H9 (cell line): ENCODE measurements at regions not wholly inside any gene's neighbourhood (a gene's known extent, or its start where the extent isn't known, plus 50 kb on each side); places are given as distances from the start of the nearest gene placed in this dataset.

Source experiments
- DNase-seq: peaks from one replicate; pipeline ENCODE4 v3.0.0-alpha.2; 2017
- H2AFZ ChIP-seq: one replicate; pipeline ENCODE4 v1.6.1; 2013; ENCODE audit warnings: mild to moderate bottlenecking, low read length, control low read depth, moderate library complexity
- H2AK5ac ChIP-seq: 2 replicates; pipeline ENCODE4 v1.6.1; 2013; ENCODE audit warnings: low read length, control low read depth, mixed read lengths; ENCODE audit not compliant: insufficient read length
- H2BK120ac ChIP-seq: one replicate; pipeline ENCODE4 v1.6.1; 2013; ENCODE audit warnings: low read depth, mild to moderate bottlenecking, low read length, control low read depth, inconsistent platforms; ENCODE audit not compliant: poor library complexity, severe bottlenecking
- H2BK12ac ChIP-seq: 2 replicates; pipeline ENCODE4 v1.6.1; 2013; ENCODE audit warnings: low read length, control low read depth, mixed read lengths, low read depth; ENCODE audit not compliant: insufficient read length
- H2BK15ac ChIP-seq: 2 replicates; pipeline ENCODE4 v1.6.1; 2013; ENCODE audit warnings: low read depth, low read length, control low read depth
- H2BK20ac ChIP-seq: one replicate; pipeline ENCODE4 v1.6.1; 2013; ENCODE audit warnings: low read depth, mild to moderate bottlenecking, low read length, control low read depth, inconsistent platforms; ENCODE audit not compliant: poor library complexity, severe bottlenecking
- H2BK5ac ChIP-seq: 2 replicates; pipeline ENCODE4 v1.6.1; 2013; ENCODE audit warnings: low read length, control low read depth, mixed read lengths; ENCODE audit not compliant: insufficient read length
- H3K14ac ChIP-seq: 2 replicates; pipeline ENCODE4 v1.6.1; 2013; ENCODE audit warnings: low read length, control low read depth; ENCODE audit not compliant: insufficient read depth
- H3K18ac ChIP-seq: 2 replicates; pipeline ENCODE4 v1.6.1; 2013; ENCODE audit warnings: low read depth, mild to moderate bottlenecking, mixed read lengths, low read length, control low read depth; ENCODE audit not compliant: insufficient read length
- H3K23ac ChIP-seq: 2 replicates; pipeline ENCODE4 v1.6.1; 2013; ENCODE audit warnings: low read length, control low read depth, mixed read lengths, low read depth; ENCODE audit not compliant: insufficient read length
- H3K23me2 ChIP-seq: 2 replicates; pipeline ENCODE4 v1.6.1; 2013; ENCODE audit warnings: low read depth, mild to moderate bottlenecking, mixed read lengths, low read length, control low read depth; ENCODE audit not compliant: insufficient read length, poor library complexity, severe bottlenecking
- H3K27ac ChIP-seq: 2 replicates; pipeline ENCODE4 v1.5.1; 2013; ENCODE audit warnings: low read length, control low read depth, mixed read lengths, low read depth; ENCODE audit not compliant: insufficient read length
- H3K27me3 ChIP-seq: 2 replicates; pipeline ENCODE4 v1.6.1; 2013; ENCODE audit warnings: low read length, control low read depth, inconsistent platforms; ENCODE audit not compliant: insufficient read depth
- H3K4ac ChIP-seq: 2 replicates; pipeline ENCODE4 v1.6.1; 2013; ENCODE audit warnings: low read depth, mild to moderate bottlenecking, control low read depth, inconsistent platforms, low read length, moderate library complexity
- H3K4me1 ChIP-seq: 2 replicates; pipeline ENCODE4 v1.6.1; 2013; ENCODE audit warnings: low read length, control low read depth, inconsistent platforms; ENCODE audit not compliant: insufficient read depth
- H3K4me2 ChIP-seq: 2 replicates; pipeline ENCODE4 v1.6.1; 2013; ENCODE audit warnings: low read length, control low read depth, mixed read lengths; ENCODE audit not compliant: insufficient read length, insufficient read depth
- H3K56ac ChIP-seq: 2 replicates; pipeline ENCODE4 v1.6.1; 2013; ENCODE audit warnings: low read depth, mild to moderate bottlenecking, mixed read lengths, low read length, control low read depth; ENCODE audit not compliant: insufficient read length
- H3K79me1 ChIP-seq: 2 replicates; pipeline ENCODE4 v1.6.1; 2013; ENCODE audit warnings: low read depth, mild to moderate bottlenecking, moderate library complexity, low read length, control low read depth, inconsistent platforms; ENCODE audit not compliant: insufficient read depth, poor library complexity, severe bottlenecking
- H3K79me2 ChIP-seq: 2 replicates; pipeline ENCODE4 v1.6.1; 2013; ENCODE audit warnings: low read length, control low read depth, inconsistent platforms; ENCODE audit not compliant: insufficient read depth
- H3K9ac ChIP-seq: 2 replicates; pipeline ENCODE4 v1.6.1; 2013; ENCODE audit warnings: low read length, control low read depth, mixed read lengths; ENCODE audit not compliant: insufficient read length; ENCODE audit errors: extremely low read depth
- H3K9me3 ChIP-seq: one replicate; pipeline ENCODE4 v1.6.1; 2013; ENCODE audit warnings: low read depth, low read length, inconsistent platforms; ENCODE audit not compliant: control insufficient read depth
- H3T11ph ChIP-seq: one replicate; pipeline ENCODE4 v1.6.1; 2013; ENCODE audit warnings: mild to moderate bottlenecking, low read length, control low read depth, inconsistent platforms
- H4K20me1 ChIP-seq: one replicate; pipeline ENCODE4 v1.6.1; 2013; ENCODE audit not compliant: control insufficient read depth, insufficient read length, insufficient read depth
- H4K5ac ChIP-seq: 2 replicates; pipeline ENCODE4 v1.6.1; 2013; ENCODE audit warnings: low read depth, mild to moderate bottlenecking, mixed read lengths, low read length, control low read depth; ENCODE audit not compliant: insufficient read length
- H4K8ac ChIP-seq: replicated peaks from 2 replicates; pipeline ENCODE4 v1.6.1; 2013; ENCODE audit warnings: low read length, control low read depth, mixed read lengths, low read depth; ENCODE audit not compliant: insufficient read length
- H4K91ac ChIP-seq: 2 replicates; pipeline ENCODE4 v1.6.1; 2013; ENCODE audit warnings: low read depth, mild to moderate bottlenecking, moderate library complexity, mixed read lengths, low read length, control low read depth; ENCODE audit not compliant: insufficient read length
- H3K27ac Mint-ChIP-seq, 3 experiments: 2 replicates in 2 of 3; 3 replicates in 1 of 3; pipeline ENCODE4 v1.8.0; 2020 to 2021; ENCODE audit warnings: mixed read lengths in 3 of 3, mild to moderate bottlenecking in 1 of 3, moderate library complexity in 1 of 3
- H3K27me3 Mint-ChIP-seq: 2 replicates; pipeline ENCODE4 v1.8.0; 2021; ENCODE audit warnings: low read depth, mild to moderate bottlenecking, moderate library complexity, mixed read lengths
- H3K36me3 Mint-ChIP-seq, 3 experiments: 2 replicates in 2 of 3; 3 replicates in 1 of 3; pipeline ENCODE4 v1.8.0; 2020 to 2021; ENCODE audit warnings: low read depth in 3 of 3, mixed read lengths in 3 of 3; ENCODE audit not compliant: insufficient read depth in 1 of 3
- H3K4me1 Mint-ChIP-seq, 2 experiments: 2 replicates each; pipeline ENCODE4 v1.8.0; 2020; ENCODE audit warnings: mixed read lengths in 2 of 2
- H3K4me3 Mint-ChIP-seq, 2 experiments: 2 replicates in 1 of 2; 3 replicates in 1 of 2; pipeline ENCODE4 v1.8.0; 2020 to 2021; ENCODE audit warnings: mild to moderate bottlenecking in 2 of 2, mixed read lengths in 2 of 2, moderate library complexity in 1 of 2
- H3K9me3 Mint-ChIP-seq, 2 experiments: 2 replicates in 1 of 2; 3 replicates in 1 of 2; pipeline ENCODE4 v1.8.0; 2020; ENCODE audit warnings: mild to moderate bottlenecking in 2 of 2, mixed read lengths in 2 of 2, moderate library complexity in 1 of 2
- CTCF ChIP-seq: fragments of 200-600 bp; sonication (generic); conservative IDR thresholded peaks from 3 replicates; pipeline ENCODE4 v1.8.0; 2021; ENCODE audit warnings: antibody characterized with exemption, mild to moderate bottlenecking
- whole genome bisulfite sequencing: extraction: QIAGEN DNeasy Blood & Tissue Kit; methylation state at CpG from one replicate; pipeline ENCODE4 v1.1.7; 2013; ENCODE audit warnings: missing lambda C conversion rate, low lambda C conversion rate, mixed read lengths; ENCODE audit not compliant: insufficient read length; ENCODE audit errors: extremely low coverage; 5-methylcytosine and 5-hydroxymethylcytosine counted together

GRCh38 chr2:45153121-45153520, 143.9 kb upstream of the SIX2 start:
- Histone ChIP-seq H4K5ac (no peak overlapping the region), H3K14ac (no peak overlapping the region), H2AK5ac (no peak overlapping the region), H2BK20ac (no peak overlapping the region), H3K9me3 (no peaks in the 10 kb centered on the region), H3K9ac (no peak overlapping the region), H3K27ac (no peak overlapping the region), H3K23me2 (no peaks in the 10 kb centered on the region), H3K4ac (no peak overlapping the region), H2BK15ac (no peak overlapping the region), H3K4me2 (no peak overlapping the region), H3K56ac (no peak overlapping the region), H3K79me2 (no peaks in the 10 kb centered on the region), H3K79me1 (no peaks in the 10 kb centered on the region), H4K20me1 (no peaks in the 10 kb centered on the region), H4K91ac (no peak overlapping the region), H3K4me1 (no peaks in the 10 kb centered on the region), H2BK120ac (no peak overlapping the region), H3K23ac (no peak overlapping the region), H3K18ac (no peak overlapping the region), H3T11ph (no peak overlapping the region), H2AFZ (no peak overlapping the region), H4K8ac (no peak overlapping the region), H3K27me3 (no peaks in the 10 kb centered on the region), H2BK5ac (no peak overlapping the region), H2BK12ac (no peak overlapping the region)
- Mint-ChIP-seq H3K4me3 (no peak overlapping the region), H3K36me3 (peaks cover 0 to 6% (median 0%) of the 10 kb centered on the region in 3 experiments; a peak in 3 of 7 replicates), H3K27ac (no peak overlapping the region; a peak in 1 of 7 replicates), H3K9me3 (peaks cover 5 to 9% of the 10 kb centered on the region in 2 experiments), H3K4me1 (peaks cover 6 to 7% of the 10 kb centered on the region in 2 experiments; a peak in 3 of 4 replicates), H3K27me3 (peaks cover 3% of the 10 kb centered on the region; the same call in 1 of the 2 replicates)
- no CpG with 5 or more reads among the region's 10 CpGs for WGBS
- DNase-seq, result no peak
- TF ChIP-seq CTCF, result no peak
